H1 (cell line): ENCODE measurements at regions not wholly inside any gene's neighbourhood (a gene's known extent, or its start where the extent isn't known, plus 50 kb on each side); places are given as distances from the start of the nearest gene placed in this dataset.
A peak's percentile ranks its signal among the peaks of the same experiment; 100 is the strongest.

Experiments
- CTCF ChIA-PET: fragments of 300-600 bp; sonication (Branson Sonifier 250); formaldehyde crosslinking; loops from one replicate; lab custom pipeline; 2021; ENCODE audit not compliant: partially characterized antibody; lab: Charles Lee
- POLR2A ChIA-PET: fragments of 300-600 bp; sonication (Branson Sonifier 250); formaldehyde crosslinking; loops from one replicate; lab custom pipeline; 2021; ENCODE audit warnings: inconsistent platforms; ENCODE audit not compliant: partially characterized antibody; lab: Charles Lee
- DNase-seq, 2 experiments: peaks; one replicate each; pipeline versions ENCODE4 v3.0.0 to v3.0.0-alpha.2; 2010 to 2022; ENCODE audit warnings: low spot score in 2 of 2, low read depth in 1 of 2, mixed read lengths in 1 of 2
- FAIRE-seq: peaks from 2 replicates; lab custom pipeline; 2011; peaks lifted over from hg19 to GRCh38; lab: Jason Lieb, UNC
- H2AFZ ChIP-seq: 2 replicates; pipeline ENCODE4 v1.8.1; 2012; ENCODE audit warnings: low read length, inconsistent platforms
- H2AK5ac ChIP-seq: 2 replicates; pipeline ENCODE4 v1.6.1; 2013; ENCODE audit warnings: low read depth, low read length
- H2BK120ac ChIP-seq: replicated peaks from 2 replicates; pipeline ENCODE3; 2013; ENCODE audit warnings: low read depth, low read length, inconsistent platforms
- H2BK12ac ChIP-seq: 2 replicates; pipeline ENCODE4 v1.6.1; 2013; ENCODE audit warnings: low read depth, low read length
- H2BK15ac ChIP-seq: 2 replicates; pipeline ENCODE4 v1.6.1; 2013; ENCODE audit warnings: low read length
- H2BK20ac ChIP-seq: 2 replicates; pipeline ENCODE4 v1.6.1; 2013; ENCODE audit warnings: low read length
- H2BK5ac ChIP-seq: 2 replicates; pipeline ENCODE4 v1.6.1; 2013; ENCODE audit warnings: low read depth, low read length
- H3K14ac ChIP-seq: 2 replicates; pipeline ENCODE4 v1.6.1; 2013; ENCODE audit warnings: inconsistent platforms; ENCODE audit not compliant: insufficient read length
- H3K18ac ChIP-seq: 2 replicates; pipeline ENCODE4 v1.6.1; 2013; ENCODE audit warnings: low read length; ENCODE audit errors: extremely low read depth
- H3K23ac ChIP-seq: 2 replicates; pipeline ENCODE4 v1.6.1; 2013; ENCODE audit warnings: inconsistent platforms; ENCODE audit not compliant: insufficient read length
- H3K23me2 ChIP-seq: 2 replicates; pipeline ENCODE4 v1.6.1; 2013; ENCODE audit warnings: low read depth, low read length
- H3K27ac ChIP-seq: 2 replicates; pipeline ENCODE4 v1.6.1; 2011; ENCODE audit warnings: low read depth, low read length, inconsistent platforms
- H3K27me3 ChIP-seq, 4 experiments: replicated peaks in 1 of 4; 1 replicate in 1 of 4; 2 replicates in 3 of 4; pipeline versions ENCODE4 v1.6.1 to v1.8.1; 2011 to 2013; ENCODE audit warnings: low read length in 3 of 4, mild to moderate bottlenecking in 3 of 4, inconsistent platforms in 2 of 4, mixed read lengths in 2 of 4, moderate library complexity in 1 of 4; ENCODE audit not compliant: control insufficient read depth in 3 of 4, insufficient read depth in 3 of 4; ENCODE audit errors: extremely low read depth in 1 of 4
- H3K36me3 ChIP-seq, 4 experiments: 2 replicates each; pipeline versions ENCODE4 v1.6.1 to v1.8.1; 2011 to 2013; ENCODE audit warnings: mild to moderate bottlenecking in 4 of 4, low read length in 3 of 4, moderate library complexity in 2 of 4, control low read depth in 1 of 4, inconsistent platforms in 1 of 4; ENCODE audit not compliant: insufficient read depth in 4 of 4, control insufficient read depth in 2 of 4
- H3K4ac ChIP-seq: replicated peaks from 2 replicates; pipeline ENCODE3; 2013; ENCODE audit warnings: low read length, low read depth, mixed read lengths, inconsistent platforms; ENCODE audit not compliant: insufficient read length
- H3K4me1 ChIP-seq, 4 experiments: replicated peaks in 1 of 4; 1 replicate in 1 of 4; 2 replicates in 3 of 4; pipeline versions ENCODE4 v1.6.1 to v1.8.1; 2011 to 2013; ENCODE audit warnings: low read length in 3 of 4, inconsistent platforms in 2 of 4, mixed read lengths in 1 of 4; ENCODE audit not compliant: insufficient read depth in 4 of 4, control insufficient read depth in 3 of 4
- H3K4me2 ChIP-seq, 2 experiments: 2 replicates each; pipeline versions ENCODE4 v1.6.1 to v1.8.1; 2011 to 2013; ENCODE audit warnings: low read depth in 2 of 2, low read length in 2 of 2, control low read depth in 1 of 2, inconsistent platforms in 1 of 2, mild to moderate bottlenecking in 1 of 2; ENCODE audit not compliant: insufficient read depth in 1 of 2
- H3K4me3 ChIP-seq, 4 experiments: fragments of 200-600, 300-600 bp in 1 of 4; sonication (generic), shearing (Covaris generic), sonication (Bioruptor Twin) in 1 of 4; 2 replicates each; pipeline versions ENCODE4 v1.5.1 to v1.8.1; 2011 to 2016; ENCODE audit warnings: low read length in 4 of 4, low read depth in 3 of 4, control low read depth in 2 of 4, inconsistent platforms in 2 of 4, mild to moderate bottlenecking in 2 of 4, mixed read lengths in 1 of 4, moderate library complexity in 1 of 4; ENCODE audit not compliant: insufficient read depth in 2 of 4; ENCODE audit errors: extremely low read depth in 1 of 4
- H3K56ac ChIP-seq: replicated peaks from 2 replicates; pipeline ENCODE3; 2013; ENCODE audit warnings: low read depth, mild to moderate bottlenecking, mixed read lengths, low read length, inconsistent platforms; ENCODE audit not compliant: insufficient read length
- H3K79me1 ChIP-seq: 2 replicates; pipeline ENCODE4 v1.6.1; 2013; ENCODE audit warnings: low read depth, low read length, control low read depth
- H3K79me2 ChIP-seq, 2 experiments: 2 replicates each; pipeline versions ENCODE4 v1.6.1 to v1.8.1; 2012 to 2013; ENCODE audit warnings: low read length in 2 of 2, mild to moderate bottlenecking in 2 of 2, inconsistent platforms in 1 of 2; ENCODE audit not compliant: insufficient read depth in 2 of 2, control insufficient read depth in 1 of 2
- H3K9ac ChIP-seq, 4 experiments: replicated peaks in 1 of 4; 1 replicate in 1 of 4; 2 replicates in 3 of 4; pipeline versions ENCODE4 v1.6.1 to v1.8.1; 2011 to 2013; ENCODE audit warnings: low read depth in 3 of 4, low read length in 3 of 4, control low read depth in 2 of 4, mild to moderate bottlenecking in 2 of 4, moderate library complexity in 2 of 4, inconsistent platforms in 1 of 4; ENCODE audit errors: extremely low read depth in 1 of 4
- H3K9me3 ChIP-seq, 2 experiments: 2 replicates each; pipeline versions ENCODE4 v1.6.1 to v1.8.1; 2012 to 2013; ENCODE audit warnings: mild to moderate bottlenecking in 2 of 2, moderate library complexity in 2 of 2, control low read depth in 1 of 2, inconsistent platforms in 1 of 2, low read depth in 1 of 2, low read length in 1 of 2, mixed read lengths in 1 of 2; ENCODE audit not compliant: insufficient read depth in 2 of 2
- H4K20me1 ChIP-seq, 2 experiments: replicated peaks in 1 of 2; 2 replicates each; pipeline versions ENCODE3 to v1.8.1; 2011 to 2013; ENCODE audit warnings: inconsistent platforms in 2 of 2, low read length in 2 of 2, mild to moderate bottlenecking in 1 of 2; ENCODE audit not compliant: insufficient read depth in 2 of 2, control insufficient read depth in 1 of 2
- H4K5ac ChIP-seq: 2 replicates; pipeline ENCODE4 v1.6.1; 2013; ENCODE audit warnings: low read length, low read depth, mixed read lengths, inconsistent platforms; ENCODE audit not compliant: insufficient read length
- H4K8ac ChIP-seq: 2 replicates; pipeline ENCODE4 v1.8.0; 2013; ENCODE audit warnings: mild to moderate bottlenecking, moderate library complexity, low read length, inconsistent platforms; ENCODE audit not compliant: insufficient read depth; ENCODE audit errors: extremely low read depth
- H4K91ac ChIP-seq: replicated peaks from 2 replicates; pipeline ENCODE3; 2013; ENCODE audit warnings: low read length, mixed read lengths, inconsistent platforms; ENCODE audit not compliant: insufficient read length
- CEBPB ChIP-seq: IDR thresholded peaks from 2 replicates; pipeline ENCODE4 v1.6.1; 2012; ENCODE audit warnings: low read depth, low read length
- CTCF ChIP-seq, 3 experiments: IDR thresholded peaks; 1 replicate in 2 of 3; 2 replicates in 1 of 3; pipeline versions ENCODE4 v1.5.1 to v1.6.1; 2011; ENCODE audit warnings: low read length in 3 of 3, mild to moderate bottlenecking in 3 of 3, inconsistent platforms in 2 of 3, low read depth in 1 of 3, moderate library complexity in 1 of 3; ENCODE audit not compliant: insufficient read depth in 1 of 3; ENCODE audit errors: control extremely low read depth in 1 of 3
- GABPA ChIP-seq: IDR thresholded peaks from 2 replicates; pipeline ENCODE4 v1.6.1; 2011; ENCODE audit warnings: mild to moderate bottlenecking, low read length, moderate library complexity, borderline replicate concordance; ENCODE audit not compliant: insufficient read depth
- HDAC2 ChIP-seq, 2 experiments: fragments of 300-600 bp in 1 of 2; sonication (generic) in 1 of 2; IDR thresholded peaks; 2 replicates each; pipeline ENCODE4 v1.6.1; 2011 to 2012; ENCODE audit warnings: low read depth in 2 of 2, low read length in 2 of 2, mild to moderate bottlenecking in 2 of 2, moderate library complexity in 2 of 2, borderline replicate concordance in 1 of 2, inconsistent platforms in 1 of 2
- WGBS, 2 experiments: shearing (Covaris generic) in 1 of 2; methylation state at CpG; one replicate each; pipeline versions ENCODE4 v1.1.6 to v1.1.7; 2013 to 2015; ENCODE audit warnings: low lambda C conversion rate in 2 of 2, mixed read lengths in 2 of 2, inconsistent platforms in 1 of 2, low coverage in 1 of 2, missing lambda C conversion rate in 1 of 2; ENCODE audit not compliant: insufficient replicate concordance in 2 of 2, insufficient coverage in 1 of 2, insufficient read length in 1 of 2; ENCODE audit errors: extremely low coverage in 1 of 2, missing lambda C conversion rate in 1 of 2; 5-methylcytosine and 5-hydroxymethylcytosine counted together
- TF ChIP-seq, protein P1 (sequence below): IDR thresholded peaks from 2 replicates; pipeline ENCODE4 v1.6.1; 2011; ENCODE audit warnings: low read depth, mild to moderate bottlenecking, low read length; ENCODE audit not compliant: insufficient read depth

GRCh38 chr1:187051618-187052232, 223.0 kb downstream of the PLA2G4A start:
- no peaks in the 10 kb centered on the region; a peak in 1 of 7 replicates for H3K27me3 ChIP-seq
- H3K18ac ChIP-seq, result no peak overlapping the region
- no peaks in the 10 kb centered on the region for H4K20me1 ChIP-seq
- H2BK5ac ChIP-seq, result no peak overlapping the region
- no peak overlapping the region for H2BK15ac ChIP-seq
- H3K14ac ChIP-seq, result no peak overlapping the region
- no peak overlapping the region for H2AK5ac ChIP-seq
- ChIA-PET CTCF (interaction anchor here (0.5 to 2.0 kb wide), 21 partner anchors 10 to 1015 kb away, joined by 3 to 11 read pairs (median 3); no protein-coding TSS in a partner anchor), POLR2A (no interaction called here)
- no peak overlapping the region for H3K4me2 ChIP-seq
- DNase-seq, result no peak
- no peak overlapping the region for H2BK20ac ChIP-seq
- 16% methylated on average over 4 of the region's 4 CpGs; no CpG with 5 or more reads in 1 of the 2 experiments for WGBS, 2 experiments
- no peaks in the 10 kb centered on the region for H3K36me3 ChIP-seq
- no peaks in the 10 kb centered on the region for H3K9me3 ChIP-seq
- H3K9ac ChIP-seq, result no peak overlapping the region
- H3K23ac ChIP-seq, result no peak overlapping the region
- no peak overlapping the region for H2BK120ac ChIP-seq
- H3K4me1 ChIP-seq, result peaks cover 2 to 10% (median 6%) of the 10 kb centered on the region in 4 experiments; a peak in 5 of 7 replicates
- no peak overlapping the region for H4K8ac ChIP-seq
- FAIRE-seq, result peak; percentile 62
- no peaks in the 10 kb centered on the region for H3K79me2 ChIP-seq
- H4K5ac ChIP-seq, result no peak overlapping the region
- H3K4me3 ChIP-seq, result no peak overlapping the region
- no peaks in the 10 kb centered on the region for H3K23me2 ChIP-seq
- no peak overlapping the region for H2AFZ ChIP-seq
- no peak overlapping the region for H2BK12ac ChIP-seq
- no peak overlapping the region for H3K56ac ChIP-seq
- no peak overlapping the region for H4K91ac ChIP-seq
- H3K4ac ChIP-seq, result no peak overlapping the region
- no peak overlapping the region for H3K27ac ChIP-seq
- no peaks in the 10 kb centered on the region for H3K79me1 ChIP-seq
- TF ChIP-seq CEBPB (no peak), HDAC2 (IDR thresholded peaks at IDR 0.05; ENCODE audit: borderline replicate concordance in 1 of 2, low read depth in 2 of 2, low read length in 2 of 2) (no peak), CTCF (IDR thresholded peaks at IDR 0.05; ENCODE audit: control extremely low read depth in 1 of 3, insufficient read depth in 1 of 3, low read depth in 1 of 3, low read length in 3 of 3) (peak in 2 of 3 experiments; percentile 27 to 42; a peak in 2 of 4 replicates), GABPA (no peak)
- TF ChIP-seq, protein P1, sequence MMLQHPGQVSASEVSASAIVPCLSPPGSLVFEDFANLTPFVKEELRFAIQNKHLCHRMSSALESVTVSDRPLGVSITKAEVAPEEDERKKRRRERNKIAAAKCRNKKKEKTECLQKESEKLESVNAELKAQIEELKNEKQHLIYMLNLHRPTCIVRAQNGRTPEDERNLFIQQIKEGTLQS, result no peak
